Chondrocyte (in vitro differentiated cells): ENCODE measurements at regions not wholly inside any gene's neighbourhood (a gene's known extent, or its start where the extent isn't known, plus 50 kb on each side); places are given as distances from the start of the nearest gene placed in this dataset.
A peak's percentile ranks its signal among the peaks of the same experiment; 100 is the strongest.

ENCODE experiments used
- DNase-seq: peaks from one replicate; pipeline ENCODE4 v3.0.0; 2021; ENCODE audit warnings: mixed read lengths, low spot score
- H3K27ac Mint-ChIP-seq: one replicate; pipeline ENCODE4 v1.8.0; 2021; ENCODE audit warnings: mild to moderate bottlenecking, moderate library complexity, mixed read lengths; ENCODE audit not compliant: unreplicated experiment
- H3K27me3 Mint-ChIP-seq: 2 replicates; pipeline ENCODE4 v1.8.0; 2021; ENCODE audit warnings: low read depth, mixed read lengths
- H3K36me3 Mint-ChIP-seq: 2 replicates; pipeline ENCODE4 v1.8.0; 2021; ENCODE audit warnings: low read depth, mixed read lengths
- H3K4me1 Mint-ChIP-seq: 2 replicates; pipeline ENCODE4 v1.8.0; 2021; ENCODE audit warnings: low read depth, mild to moderate bottlenecking, mixed read lengths
- H3K4me3 Mint-ChIP-seq: one replicate; pipeline ENCODE4 v1.8.0; 2021; ENCODE audit warnings: mild to moderate bottlenecking, moderate library complexity, mixed read lengths; ENCODE audit not compliant: unreplicated experiment
- H3K9me3 Mint-ChIP-seq: 2 replicates; pipeline ENCODE4 v1.8.0; 2021; ENCODE audit warnings: low read depth, mixed read lengths
- CTCF ChIP-seq: fragments of 200-600 bp; sonication (generic); IDR thresholded peaks from 2 replicates; pipeline ENCODE4 v1.5.0; 2021; ENCODE audit warnings: antibody characterized with exemption, mild to moderate bottlenecking, moderate library complexity

DNA sequence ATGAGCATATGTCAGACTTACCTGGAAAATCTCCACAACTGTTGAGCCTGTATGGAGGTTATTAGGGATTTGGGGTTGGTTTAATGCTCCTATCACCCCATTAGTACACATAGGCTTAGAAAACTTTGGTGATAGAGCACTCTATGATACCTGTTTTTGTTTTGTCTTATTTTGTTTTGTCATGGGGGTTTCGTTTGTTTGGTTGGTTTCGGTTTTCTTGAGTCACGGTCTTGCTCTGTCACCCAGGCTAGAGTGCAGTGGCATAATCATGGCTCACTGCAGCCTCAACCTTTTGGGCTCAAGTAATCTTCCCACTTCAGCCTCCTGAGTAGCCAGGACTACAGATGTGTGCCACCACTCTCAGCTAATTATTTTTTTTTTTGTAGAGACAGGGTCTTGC lies 70.0 kb downstream of the MZT1 start:
- no peaks in the 10 kb centered on the region for H3K9me3 Mint-ChIP-seq
- H3K27ac Mint-ChIP-seq = no peak overlapping the region
- TF ChIP-seq CTCF = no peak
- peaks cover 6% of the 10 kb centered on the region for H3K4me1 Mint-ChIP-seq
- H3K27me3 Mint-ChIP-seq = peaks cover 17% of the 10 kb centered on the region
- no peak for DNase-seq
- no peak overlapping the region for H3K4me3 Mint-ChIP-seq
- no peaks in the 10 kb centered on the region for H3K36me3 Mint-ChIP-seq

- no peak overlapping the region for H3K27ac Mint-ChIP-seq
- H3K4me3 Mint-ChIP-seq = no peak overlapping the region
- no peak for TF ChIP-seq CTCF
Measured at GRCh38 chr13:72656357-72656756, 71.1 kb downstream of the MZT1 start.

GRCh38 chr13:72653506-72653905 lies 73.9 kb downstream of the MZT1 start:
- no peaks in the 10 kb centered on the region for H3K9me3 Mint-ChIP-seq
- TF ChIP-seq CTCF = no peak
- H3K4me1 Mint-ChIP-seq = peaks cover 7% of the 10 kb centered on the region
- no peak overlapping the region for H3K27ac Mint-ChIP-seq
- DNase-seq = no peak
- H3K36me3 Mint-ChIP-seq = no peaks in the 10 kb centered on the region
- H3K4me3 Mint-ChIP-seq = no peak overlapping the region
- H3K27me3 Mint-ChIP-seq = peaks cover 23% of the 10 kb centered on the region

More at GRCh38 chr13:72656357-72656756, 71.1 kb downstream of the MZT1 start:
- Mint-ChIP-seq H3K4me1 (peaks cover 7% of the 10 kb centered on the region), H3K36me3 (no peaks in the 10 kb centered on the region), H3K27me3 (peaks cover 19% of the 10 kb centered on the region), H3K9me3 (no peaks in the 10 kb centered on the region)
- DNase-seq = no peak

GRCh38 chr13:72652681-72653080 lies 74.7 kb downstream of the MZT1 start:
- Mint-ChIP-seq H3K27ac (no peak overlapping the region), H3K36me3 (no peaks in the 10 kb centered on the region)
- TF ChIP-seq CTCF = no peak

GRCh38 chr13:72651144-72651543 lies 76.3 kb downstream of the MZT1 start:
- Mint-ChIP-seq H3K36me3 (no peaks in the 10 kb centered on the region), H3K4me3 (no peak overlapping the region), H3K4me1 (peaks cover 7% of the 10 kb centered on the region), H3K27me3 (peaks cover 32% of the 10 kb centered on the region), H3K27ac (no peak overlapping the region), H3K9me3 (no peaks in the 10 kb centered on the region)
- no peak for DNase-seq
- TF ChIP-seq CTCF = peak; percentile 52

More at GRCh38 chr13:72652681-72653080, 74.7 kb downstream of the MZT1 start:
- no peak overlapping the region for H3K4me3 Mint-ChIP-seq
- H3K27me3 Mint-ChIP-seq = peaks cover 23% of the 10 kb centered on the region
- no peak for DNase-seq
- no peaks in the 10 kb centered on the region for H3K9me3 Mint-ChIP-seq
- H3K4me1 Mint-ChIP-seq = peaks cover 7% of the 10 kb centered on the region
